IPS-NIHi7 (cell line): ENCODE measurements at regions not wholly inside any gene's neighbourhood (a gene's known extent, or its start where the extent isn't known, plus 50 kb on each side); places are given as distances from the start of the nearest gene placed in this dataset.
"Not testable (repeated sequence)": the region's sequence is repeated elsewhere in the genome, so short reads cannot be mapped to it uniquely, and the experiment has no call there.

Experiments used
- DNase-seq: peaks from one replicate; pipeline ENCODE4 v3.0.0; 2012; ENCODE audit warnings: mixed read lengths; ENCODE audit errors: extremely low spot score

DNA sequence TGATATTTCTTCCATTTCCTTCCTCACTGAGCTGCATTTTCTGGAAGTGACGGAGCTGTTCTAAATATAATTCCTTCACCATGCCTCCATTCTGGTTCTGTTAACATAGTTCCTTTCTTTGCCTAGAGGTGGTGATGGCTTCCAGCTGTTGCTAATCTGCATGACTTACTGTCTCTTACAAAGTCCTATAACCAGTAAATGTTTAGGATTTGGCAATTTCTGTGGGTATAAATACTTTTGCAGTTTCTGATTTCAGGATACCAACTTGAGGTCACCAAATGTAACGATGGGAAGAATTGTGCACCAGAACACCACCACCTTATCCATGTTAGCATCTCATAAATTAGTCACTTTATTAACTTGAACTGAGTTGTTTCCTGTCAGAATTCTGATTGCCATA is 101.7 kb upstream of the FN1 start:
- no peak for DNase-seq

DNA sequence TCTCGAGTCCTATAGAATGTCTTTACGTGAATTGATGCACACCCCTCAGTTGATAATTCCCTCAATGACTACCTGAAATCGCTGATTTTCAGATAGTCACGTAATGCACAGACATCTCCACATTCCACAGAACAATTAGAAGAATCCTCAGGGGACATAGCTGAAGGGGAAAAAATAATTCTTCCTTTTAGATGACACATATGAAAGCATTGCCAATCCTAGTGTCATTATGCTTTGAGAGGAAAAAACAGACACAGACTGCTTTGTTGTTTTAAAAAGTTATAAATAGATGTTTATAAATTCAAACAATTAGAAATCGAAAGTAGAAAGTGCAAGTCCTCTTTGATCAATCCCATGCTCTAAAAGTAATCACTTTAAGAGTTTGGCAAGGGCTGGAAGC is 100.6 kb upstream of the FN1 start:
- no peak for DNase-seq

DNA sequence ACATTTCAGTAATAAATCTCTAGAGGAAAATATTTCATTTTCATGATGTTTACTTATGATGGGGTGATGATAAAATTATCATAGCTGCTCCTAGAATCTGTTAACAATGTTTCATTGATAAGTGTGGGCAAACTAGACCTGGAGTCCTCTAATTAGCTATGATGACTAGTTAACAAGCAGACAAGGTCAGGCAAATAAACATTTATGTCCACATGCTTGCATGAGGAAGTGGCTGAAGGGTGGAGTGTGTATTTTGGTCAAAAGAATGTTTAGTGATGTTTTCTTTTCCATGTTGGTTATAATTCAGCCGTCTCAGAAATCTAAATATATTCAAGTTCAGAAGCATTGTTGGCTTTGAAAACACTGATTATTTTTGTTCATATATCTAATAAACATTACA is 99.9 kb upstream of the FN1 start:
- no peak for DNase-seq

DNA sequence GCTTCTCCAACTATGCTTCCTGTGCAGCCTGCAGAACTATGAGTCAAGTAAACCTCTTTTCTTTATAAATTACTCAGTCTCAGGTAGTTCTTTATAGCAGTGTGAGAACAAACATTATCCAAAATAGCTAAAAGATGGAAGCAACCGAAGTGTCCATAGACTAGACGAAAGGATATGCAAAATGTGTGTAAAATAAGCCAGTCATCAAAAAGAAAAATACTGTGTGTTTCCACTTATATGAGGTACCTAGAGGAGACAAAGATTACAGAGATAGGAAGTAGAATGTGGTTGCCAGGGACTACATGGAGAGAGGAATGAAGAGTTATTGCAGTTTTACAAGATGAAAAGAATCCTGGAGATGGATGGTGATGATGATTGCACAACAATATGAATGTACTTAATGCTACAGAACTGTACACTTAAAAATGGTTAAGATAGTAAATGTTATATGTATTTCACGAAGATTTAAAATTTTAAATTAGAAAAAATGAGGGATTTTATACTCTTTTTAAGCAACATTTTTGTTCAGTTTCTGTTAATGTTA is 99.3 kb upstream of the FN1 start:
- DNase-seq, result no peak

DNA sequence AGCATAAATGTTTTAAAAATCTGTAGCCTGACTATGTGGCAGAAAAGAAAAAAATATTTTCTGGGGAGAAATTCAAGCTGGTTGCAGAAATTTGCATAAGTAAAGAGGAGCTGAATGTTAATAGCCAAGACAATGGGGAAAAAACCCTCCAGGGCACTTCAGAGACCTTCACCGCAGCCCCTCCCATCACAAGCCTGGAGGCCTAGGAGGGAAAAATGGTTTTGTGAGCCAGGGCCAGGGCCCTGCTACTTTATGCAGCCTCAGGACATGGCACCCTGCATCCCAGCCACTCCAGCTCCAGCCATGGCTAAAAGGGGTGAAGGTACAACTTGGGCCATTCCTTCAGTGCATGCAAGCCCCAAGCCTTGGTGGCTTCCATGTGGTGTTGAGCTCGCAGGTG is 97.8 kb upstream of the FN1 start:
- not testable (repeated sequence) for DNase-seq

DNA sequence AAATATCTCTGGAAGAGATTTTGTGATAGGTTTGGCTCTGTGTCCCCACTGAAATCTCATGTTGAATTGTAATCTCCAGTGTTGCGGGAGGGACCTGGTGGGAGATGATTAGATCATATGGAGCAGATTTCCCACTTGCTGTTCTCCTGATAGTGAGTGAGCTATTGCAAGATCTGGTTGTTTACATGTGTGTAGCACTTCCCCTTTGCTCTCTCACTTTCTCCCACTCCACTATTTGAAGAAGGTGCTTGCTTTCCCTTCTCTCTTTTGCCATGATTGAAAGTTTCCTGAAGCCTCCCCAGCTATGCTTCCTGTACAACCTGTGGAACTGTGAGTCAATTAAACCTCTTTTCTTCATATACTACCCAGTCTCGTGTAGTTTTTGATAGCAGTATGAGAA is 97.0 kb upstream of the FN1 start:
- DNase-seq, result no peak

DNA sequence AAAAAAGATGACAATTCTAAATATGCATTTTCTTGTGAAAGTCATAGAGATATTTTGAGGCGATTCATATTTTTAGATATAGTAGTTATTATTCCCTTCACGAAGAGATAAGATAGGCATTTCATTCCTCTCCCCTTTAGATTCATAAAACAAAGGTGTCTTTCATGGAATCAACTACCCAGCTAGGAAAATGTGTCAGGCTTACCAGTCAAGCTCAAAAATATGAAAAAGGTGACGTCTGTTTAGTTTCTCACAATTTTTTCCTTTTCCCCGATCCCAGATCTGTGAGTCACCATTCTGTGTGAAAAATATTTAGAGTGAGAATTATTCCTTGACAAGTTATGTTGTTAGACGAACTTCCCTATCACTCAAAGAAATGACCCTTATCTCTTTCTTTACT is 95.4 kb upstream of the FN1 start:
- DNase-seq, result no peak

DNA sequence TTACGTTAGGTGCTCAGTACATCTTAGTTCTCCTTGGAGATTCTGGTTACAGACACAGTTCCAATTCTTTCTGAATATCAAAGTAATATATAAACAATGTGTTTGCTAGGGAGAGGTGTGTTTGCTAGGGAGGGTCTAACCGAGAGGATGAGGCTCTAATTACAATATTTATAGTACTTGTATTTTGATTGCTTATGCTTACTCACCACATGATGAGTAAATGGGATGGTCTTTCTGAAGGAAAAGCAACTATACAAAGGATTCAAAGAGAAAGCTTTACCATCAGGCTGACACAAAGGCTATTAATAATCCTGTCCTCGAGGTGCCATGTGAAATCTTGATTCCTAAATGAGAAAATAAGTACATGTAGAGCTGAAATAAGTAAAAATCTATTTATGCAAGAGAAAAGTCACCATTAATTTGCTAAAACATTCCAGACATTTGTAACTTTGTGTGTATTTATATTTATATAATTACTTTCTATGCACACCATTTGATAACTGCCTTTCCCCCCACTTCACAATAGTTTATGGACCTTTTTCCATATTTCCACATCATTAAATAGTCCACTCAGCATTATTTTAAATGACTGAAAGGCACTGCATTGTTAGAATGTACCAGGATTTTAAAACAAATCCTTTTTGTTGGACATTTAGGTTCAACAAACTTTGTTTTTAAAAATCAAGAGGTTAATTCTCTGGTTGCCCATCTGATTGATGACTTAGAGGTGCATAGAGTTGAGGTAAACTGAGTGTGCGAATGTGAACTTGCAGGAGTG is 94.5 kb upstream of the FN1 start:
- no peak for DNase-seq

DNA sequence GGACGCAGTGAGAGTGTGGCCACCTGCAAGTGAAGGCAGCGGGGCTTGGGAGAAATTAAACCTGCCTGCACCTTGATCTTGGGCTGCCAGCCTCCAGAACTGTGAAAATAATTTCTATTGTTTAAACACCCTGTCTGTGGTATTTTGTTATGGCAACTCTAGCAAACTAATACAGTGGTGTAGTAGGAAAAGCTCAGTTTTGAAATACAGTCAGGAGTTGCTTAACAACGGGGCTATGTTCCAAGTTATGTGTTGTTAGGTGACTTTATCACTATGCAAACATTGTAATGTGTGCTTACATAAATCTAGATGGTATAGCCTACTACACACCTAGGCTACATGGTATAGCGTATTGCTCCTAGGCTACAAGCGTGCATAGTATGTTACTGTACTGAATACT is 93.4 kb upstream of the FN1 start:
- no peak for DNase-seq

DNA sequence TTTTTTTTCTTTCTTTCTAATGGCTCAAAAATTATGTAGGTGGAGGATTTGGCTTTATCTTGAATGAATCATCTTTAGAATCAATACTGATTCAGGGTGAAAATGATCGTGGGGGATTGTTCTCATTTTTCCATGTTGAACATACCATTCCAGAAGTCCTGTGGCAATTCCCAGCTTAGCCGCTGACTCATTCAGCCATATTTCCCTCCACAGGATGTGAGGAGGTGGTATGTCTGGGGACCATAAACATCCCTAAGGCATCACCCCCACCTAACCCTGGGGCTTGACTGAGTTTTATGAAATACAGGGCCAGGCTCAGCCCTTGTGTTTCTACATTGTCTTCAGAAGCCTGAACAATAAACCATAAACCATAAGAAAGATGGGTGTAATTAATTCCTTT is 92.7 kb upstream of the FN1 start:
- no peak for DNase-seq

DNA sequence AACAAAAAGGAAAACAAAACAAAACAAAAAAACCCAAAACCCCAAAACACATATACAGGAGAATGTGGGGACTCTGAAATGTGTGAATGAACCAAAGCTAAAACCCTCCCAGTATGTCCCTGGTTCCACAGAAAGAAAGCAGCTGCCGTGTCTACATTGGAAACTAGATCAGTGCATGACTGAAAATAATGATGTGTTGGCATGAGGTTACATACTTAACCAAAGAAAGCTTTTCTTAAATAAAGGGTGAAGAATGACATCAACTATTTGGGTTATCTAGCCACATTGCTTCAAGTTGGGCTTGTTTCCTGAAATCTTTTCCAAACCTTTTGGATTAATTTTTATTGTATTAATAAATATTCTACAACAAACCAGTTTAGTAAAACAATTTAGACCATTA is 91.9 kb upstream of the FN1 start:
- no peak for DNase-seq

DNA sequence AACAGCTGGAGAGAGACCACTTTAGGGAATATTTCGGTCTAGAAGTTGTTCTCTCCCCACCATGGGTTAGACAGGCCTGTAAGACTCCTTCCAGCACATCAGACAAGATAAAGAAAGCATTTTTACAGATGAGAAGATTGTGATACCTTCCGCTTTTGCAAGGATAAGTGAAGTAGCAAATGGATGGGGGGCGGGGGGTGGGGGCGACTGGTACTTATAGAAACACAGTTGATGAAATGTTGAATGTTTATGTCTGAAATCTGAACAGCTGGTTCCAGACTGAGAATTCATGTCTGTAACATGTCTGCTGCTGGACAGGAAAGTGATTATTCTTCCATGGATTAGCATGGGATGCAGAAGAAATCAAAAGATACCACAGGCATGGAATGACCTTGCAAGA is 90.5 kb upstream of the FN1 start:
- no peak for DNase-seq

DNA sequence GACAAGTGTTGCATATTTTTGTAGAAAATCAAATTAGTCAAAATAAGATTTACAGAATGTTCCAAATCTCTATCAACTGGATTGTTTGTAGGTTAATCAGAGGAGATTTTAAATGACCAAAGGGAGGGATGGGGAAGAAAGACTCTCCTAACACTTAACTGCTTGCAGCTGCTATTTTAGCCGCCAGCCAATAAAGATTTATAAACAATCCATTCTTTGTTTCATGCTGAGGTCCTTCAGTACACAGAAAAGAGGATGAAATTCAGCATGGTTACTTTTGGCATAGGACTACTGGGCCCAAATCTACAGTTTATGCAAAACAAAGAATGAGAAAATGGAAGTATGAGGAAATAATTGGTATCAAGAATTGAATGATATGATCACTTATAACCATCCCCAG is 86.4 kb upstream of the FN1 start:
- no peak for DNase-seq

DNA sequence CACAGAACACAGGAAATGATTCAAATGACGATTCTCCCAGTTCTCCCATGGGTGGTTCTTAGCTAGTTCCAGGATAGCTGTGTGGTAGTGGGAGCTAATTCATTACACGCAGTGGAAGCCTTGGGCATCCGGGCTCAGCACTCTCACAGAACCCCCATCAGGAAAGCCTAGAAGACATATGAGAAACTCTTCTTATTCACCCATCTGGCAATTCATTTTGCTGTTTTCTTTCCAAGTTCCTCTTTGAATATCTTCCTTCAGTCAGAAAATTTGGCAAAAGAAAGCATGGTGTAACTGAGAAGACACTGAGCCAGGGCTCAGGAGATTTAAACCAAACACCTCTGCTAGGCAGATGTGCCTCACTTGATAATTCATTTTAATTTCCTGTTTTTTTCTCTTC is 85.2 kb upstream of the FN1 start:
- no peak for DNase-seq

DNA sequence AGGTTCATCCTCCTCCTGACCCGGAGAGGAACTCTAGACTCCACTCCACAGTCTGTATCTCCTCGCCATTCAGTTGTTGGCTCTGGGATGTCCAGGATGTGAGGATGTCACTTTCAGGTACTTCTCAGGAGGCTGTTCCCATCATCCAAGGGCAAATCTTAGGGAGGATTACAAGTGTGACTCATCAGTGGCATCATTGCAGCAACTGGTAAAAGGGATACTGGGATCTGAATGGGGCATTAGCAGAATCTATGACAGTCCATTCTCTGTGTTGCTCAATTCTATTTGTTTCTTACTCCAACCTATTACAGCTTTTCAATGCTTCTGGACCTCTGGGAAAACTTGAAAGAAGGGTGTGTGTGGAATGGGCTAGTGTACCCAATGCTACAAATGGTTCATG is 81.5 kb upstream of the FN1 start:
- DNase-seq, result no peak

DNA sequence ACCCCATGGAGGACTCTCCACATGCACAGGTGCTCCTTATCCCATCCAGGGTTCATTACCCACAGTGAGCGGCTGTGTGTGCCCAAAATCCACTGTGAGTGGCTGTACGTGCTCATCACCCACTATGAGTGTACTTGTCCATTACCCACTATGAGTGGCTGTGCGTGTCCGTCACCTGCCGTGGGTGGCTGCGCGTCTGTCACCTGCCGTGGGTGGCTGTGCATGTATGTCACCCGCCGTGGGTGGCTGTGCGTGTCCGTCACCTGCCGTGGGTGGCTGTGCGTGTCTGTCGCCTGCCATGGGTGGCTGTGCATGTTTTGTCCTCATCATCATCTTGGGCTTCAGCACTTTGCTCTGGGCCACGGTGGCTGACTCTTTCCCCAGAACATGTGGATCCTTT is 78.6 kb upstream of the FN1 start:
- no peak for DNase-seq

DNA sequence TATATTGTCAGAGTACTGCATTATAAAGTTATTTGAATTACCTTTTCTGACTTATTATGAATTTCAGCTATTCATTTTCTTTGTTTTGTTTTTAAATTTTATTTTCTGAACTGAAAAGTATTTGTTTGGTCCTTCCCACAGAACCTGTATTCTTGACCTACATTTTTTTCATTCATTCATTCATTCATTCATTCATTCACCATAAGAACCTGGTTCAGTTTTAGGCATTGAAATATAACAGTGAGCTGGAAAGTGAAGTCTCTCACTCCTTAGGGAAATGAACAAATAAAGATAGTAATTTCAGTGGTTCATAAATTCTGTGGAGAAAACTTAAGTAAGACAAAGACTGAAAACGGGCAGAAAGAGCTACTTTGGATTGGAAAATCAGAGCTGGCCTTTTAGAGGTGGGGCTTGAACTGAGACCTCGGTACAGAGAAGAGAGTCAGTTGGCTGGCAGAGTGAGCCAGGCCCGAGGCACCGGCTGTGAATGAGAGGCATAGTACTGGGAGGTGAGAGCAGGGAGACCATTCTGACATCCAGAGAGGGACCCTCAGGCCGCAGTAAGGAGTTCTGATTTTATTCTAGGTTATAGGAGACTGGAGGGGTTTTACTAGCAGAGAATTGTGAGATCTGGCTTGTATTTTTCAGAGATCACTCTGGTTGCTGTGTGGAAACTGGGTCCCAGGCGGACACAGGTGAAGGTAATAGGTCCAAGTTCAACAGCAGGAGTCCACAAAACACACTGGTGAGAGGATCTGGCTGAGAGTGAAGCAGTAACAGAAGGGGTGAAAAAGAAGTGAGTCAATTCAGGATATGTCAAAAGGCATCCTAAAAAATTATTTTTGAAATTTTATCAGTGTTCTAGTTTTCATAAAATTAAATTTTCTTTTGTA is 75.8 kb upstream of the FN1 start:
- DNase-seq, result no peak

DNA sequence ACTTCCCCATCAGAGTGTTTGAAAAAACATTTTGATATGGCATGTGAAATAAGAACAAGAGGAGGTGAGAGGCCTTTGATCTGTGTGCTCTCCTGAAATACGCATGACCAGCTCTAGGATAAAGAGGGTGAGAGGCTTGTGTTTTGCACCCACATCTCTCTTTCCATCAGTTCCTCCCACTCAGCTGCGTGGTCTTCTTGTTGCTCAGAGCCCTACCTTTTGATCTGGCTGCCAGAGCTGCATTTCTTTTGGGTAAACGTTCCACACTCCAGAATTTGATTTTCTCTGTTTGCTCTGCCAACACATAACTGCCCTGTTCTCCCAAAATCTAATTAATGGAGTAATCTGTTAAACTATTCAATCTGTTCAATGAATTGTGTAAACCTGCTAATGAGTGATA is 72.0 kb upstream of the FN1 start:
- no peak for DNase-seq

DNA sequence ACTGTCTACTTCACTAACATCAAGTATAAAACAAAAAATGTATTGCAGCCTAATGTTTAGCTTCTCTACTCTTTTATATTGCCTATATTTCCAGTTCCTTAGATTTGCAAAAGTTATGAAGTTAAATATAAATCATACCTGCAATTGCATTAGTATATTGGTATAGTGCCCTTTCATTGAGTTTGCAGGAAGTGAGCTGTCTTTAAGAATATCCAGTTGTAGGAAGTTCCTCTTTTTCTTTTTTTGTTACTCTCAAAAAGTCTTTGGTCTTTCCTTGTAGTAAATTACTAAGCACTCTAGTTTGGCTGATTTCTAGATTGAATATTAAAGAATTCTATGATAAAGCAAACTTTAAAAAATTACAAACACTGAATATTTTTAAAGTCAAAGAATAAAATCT is 71.3 kb upstream of the FN1 start:
- no peak for DNase-seq

DNA sequence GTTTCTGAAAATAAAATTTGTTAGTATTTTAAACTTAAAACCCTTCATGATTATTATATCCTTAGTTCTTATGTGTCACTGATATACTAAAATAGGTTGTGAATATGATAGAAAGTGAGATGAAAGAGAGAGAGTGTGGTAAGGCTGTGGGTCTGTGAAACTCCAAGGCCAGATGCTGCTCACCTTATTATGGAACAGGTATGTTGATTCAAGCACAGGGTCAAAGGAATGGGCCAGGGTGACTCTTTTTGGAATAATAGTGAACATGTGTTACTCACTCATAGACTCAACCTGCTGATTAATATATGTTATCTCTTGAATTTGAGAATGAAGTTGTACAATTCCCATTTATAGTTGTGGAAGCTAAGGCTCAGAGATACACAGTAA is 70.7 kb upstream of the FN1 start:
- DNase-seq, result no peak

DNA sequence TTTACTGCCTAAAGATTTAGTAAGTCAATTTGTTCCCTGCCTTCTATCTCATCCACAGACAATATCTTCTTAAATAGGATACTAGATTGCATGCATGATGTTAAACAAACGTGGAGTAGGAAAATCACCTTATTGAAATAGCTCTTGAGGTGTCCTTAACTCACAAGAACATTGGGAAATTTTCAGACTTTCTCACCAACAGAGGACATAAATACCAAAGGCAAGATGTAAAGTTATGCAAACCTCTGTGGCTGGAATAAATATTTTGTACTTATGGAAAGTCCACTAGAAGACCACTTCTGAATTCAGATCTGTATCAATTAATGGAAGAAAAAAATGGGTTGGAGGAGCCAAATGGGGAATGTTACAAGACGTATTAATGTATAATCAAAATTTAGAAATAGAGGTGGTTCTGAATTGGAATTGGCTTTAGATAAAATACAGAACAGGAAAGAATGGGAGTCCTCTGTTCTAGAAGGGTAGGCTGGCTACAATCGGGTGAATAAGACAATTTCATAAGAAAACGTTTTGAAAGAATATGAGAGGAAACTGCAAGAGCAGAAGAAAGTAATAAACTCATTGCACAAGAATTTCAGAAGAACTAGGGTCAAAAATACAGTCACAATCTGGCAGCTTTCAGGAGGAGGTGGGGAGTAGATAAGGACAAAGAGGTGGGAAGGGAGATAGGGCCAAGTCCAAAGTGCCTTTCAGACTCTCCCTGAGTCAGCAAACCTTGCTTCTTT is 69.3 kb upstream of the FN1 start:
- no peak for DNase-seq

DNA sequence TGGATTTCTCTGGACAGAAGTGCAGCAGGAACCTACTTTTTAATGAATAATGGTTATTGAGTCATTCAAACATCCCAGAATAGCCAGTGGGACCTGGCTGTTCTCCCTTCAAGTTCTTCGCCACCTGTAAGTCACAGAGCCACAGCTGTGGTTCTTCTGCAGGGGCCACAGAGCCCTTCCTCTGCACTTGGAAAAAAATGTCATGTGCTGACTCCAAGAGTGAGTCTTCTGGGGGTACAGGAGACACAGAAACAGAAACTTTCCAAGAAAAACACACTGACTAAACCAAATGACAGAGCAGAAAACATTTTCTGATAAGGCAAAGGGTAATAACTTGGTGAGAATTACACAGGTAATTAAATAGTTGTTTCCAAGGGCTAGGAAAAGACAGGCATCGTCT is 68.7 kb upstream of the FN1 start:
- no peak for DNase-seq
